ENCODE measurements at regions not wholly inside any gene's neighbourhood (a gene's known extent, or its start where the extent isn't known, plus 50 kb on each side); places are given as distances from the start of the nearest gene placed in this dataset.
"Not testable (repeated sequence)": the region's sequence is repeated elsewhere in the genome, so short reads cannot be mapped to it uniquely, and the experiment has no call there.

DNA sequence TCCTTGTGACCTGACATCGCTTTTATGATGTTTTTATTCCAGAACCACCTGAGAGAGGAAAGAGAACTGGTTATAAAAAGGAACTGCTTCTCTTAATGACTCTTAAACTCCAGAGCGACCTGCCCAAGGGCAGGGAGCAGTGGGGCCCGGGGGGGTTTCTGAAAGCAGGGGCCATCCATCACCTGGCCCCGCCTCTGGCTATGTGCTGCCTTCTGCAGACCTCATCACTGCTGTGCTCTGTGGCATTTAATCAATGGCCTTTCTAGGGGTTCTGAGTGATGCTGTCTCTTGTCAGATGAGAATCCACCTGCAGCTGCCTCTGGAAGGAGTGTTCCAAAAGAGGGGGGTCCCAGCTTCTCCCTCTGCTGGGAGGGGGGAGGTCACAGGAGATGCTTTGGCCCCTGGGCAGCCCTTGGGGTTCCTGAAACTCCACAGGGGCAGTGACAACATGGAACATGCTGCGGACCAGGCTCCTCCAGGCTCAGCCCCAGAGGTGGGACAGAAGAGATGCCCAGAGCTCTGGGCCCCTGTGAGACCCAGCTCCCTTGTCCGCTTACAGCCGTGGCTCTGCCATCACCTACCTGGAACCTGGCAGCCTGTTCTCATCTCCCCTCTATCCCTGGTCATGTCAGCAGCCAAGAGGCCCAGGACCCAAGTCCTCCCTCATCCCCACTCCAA lies 177.1 kb upstream of the SULF2 start:
- H3K9ac ChIP-seq, result no peak overlapping the region
- Mint-ChIP-seq H3K27ac (no peak overlapping the region), H3K4me1 (peaks cover 30% of the 10 kb centered on the region), H3K4me3 (no peak overlapping the region), H3K27me3 (ENCODE audit: insufficient read depth, low read depth) (peaks cover 11% of the 10 kb centered on the region), H3K36me3 (no peaks in the 10 kb centered on the region), H3K9me3 (no peaks in the 10 kb centered on the region)
- no peaks in the 10 kb centered on the region for H3K36me3 ChIP-seq
- no peak for TF ChIP-seq EZH2phosphoT487 (IDR thresholded peaks at IDR 0.05)
- no peak for TF ChIP-seq EZH2 (IDR thresholded peaks at IDR 0.05)
- TF ChIP-seq, protein P1, sequence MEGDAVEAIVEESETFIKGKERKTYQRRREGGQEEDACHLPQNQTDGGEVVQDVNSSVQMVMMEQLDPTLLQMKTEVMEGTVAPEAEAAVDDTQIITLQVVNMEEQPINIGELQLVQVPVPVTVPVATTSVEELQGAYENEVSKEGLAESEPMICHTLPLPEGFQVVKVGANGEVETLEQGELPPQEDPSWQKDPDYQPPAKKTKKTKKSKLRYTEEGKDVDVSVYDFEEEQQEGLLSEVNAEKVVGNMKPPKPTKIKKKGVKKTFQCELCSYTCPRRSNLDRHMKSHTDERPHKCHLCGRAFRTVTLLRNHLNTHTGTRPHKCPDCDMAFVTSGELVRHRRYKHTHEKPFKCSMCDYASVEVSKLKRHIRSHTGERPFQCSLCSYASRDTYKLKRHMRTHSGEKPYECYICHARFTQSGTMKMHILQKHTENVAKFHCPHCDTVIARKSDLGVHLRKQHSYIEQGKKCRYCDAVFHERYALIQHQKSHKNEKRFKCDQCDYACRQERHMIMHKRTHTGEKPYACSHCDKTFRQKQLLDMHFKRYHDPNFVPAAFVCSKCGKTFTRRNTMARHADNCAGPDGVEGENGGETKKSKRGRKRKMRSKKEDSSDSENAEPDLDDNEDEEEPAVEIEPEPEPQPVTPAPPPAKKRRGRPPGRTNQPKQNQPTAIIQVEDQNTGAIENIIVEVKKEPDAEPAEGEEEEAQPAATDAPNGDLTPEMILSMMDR (IDR thresholded peaks at IDR 0.05), result no peak
- H3K4me2 ChIP-seq, result no peak overlapping the region
- no peak overlapping the region for H3K27ac ChIP-seq
- no peaks in the 10 kb centered on the region for H4K20me1 ChIP-seq (ENCODE audit: low read depth)
- no peaks in the 10 kb centered on the region for H3F3A ChIP-seq (ENCODE audit: low read depth)
- H3K4me1 ChIP-seq, result no peaks in the 10 kb centered on the region
- no peaks in the 10 kb centered on the region for H3K27me3 ChIP-seq
- no peaks in the 10 kb centered on the region for H3K79me2 ChIP-seq (ENCODE audit: low read depth)
- no peak overlapping the region for H2AFZ ChIP-seq (replicated peaks)
- H3K9me3 ChIP-seq (ENCODE audit: low read depth), result no peaks in the 10 kb centered on the region
- no peak overlapping the region for H3K4me3 ChIP-seq
- no peak for DNase-seq (ENCODE audit: low spot score)

DNA sequence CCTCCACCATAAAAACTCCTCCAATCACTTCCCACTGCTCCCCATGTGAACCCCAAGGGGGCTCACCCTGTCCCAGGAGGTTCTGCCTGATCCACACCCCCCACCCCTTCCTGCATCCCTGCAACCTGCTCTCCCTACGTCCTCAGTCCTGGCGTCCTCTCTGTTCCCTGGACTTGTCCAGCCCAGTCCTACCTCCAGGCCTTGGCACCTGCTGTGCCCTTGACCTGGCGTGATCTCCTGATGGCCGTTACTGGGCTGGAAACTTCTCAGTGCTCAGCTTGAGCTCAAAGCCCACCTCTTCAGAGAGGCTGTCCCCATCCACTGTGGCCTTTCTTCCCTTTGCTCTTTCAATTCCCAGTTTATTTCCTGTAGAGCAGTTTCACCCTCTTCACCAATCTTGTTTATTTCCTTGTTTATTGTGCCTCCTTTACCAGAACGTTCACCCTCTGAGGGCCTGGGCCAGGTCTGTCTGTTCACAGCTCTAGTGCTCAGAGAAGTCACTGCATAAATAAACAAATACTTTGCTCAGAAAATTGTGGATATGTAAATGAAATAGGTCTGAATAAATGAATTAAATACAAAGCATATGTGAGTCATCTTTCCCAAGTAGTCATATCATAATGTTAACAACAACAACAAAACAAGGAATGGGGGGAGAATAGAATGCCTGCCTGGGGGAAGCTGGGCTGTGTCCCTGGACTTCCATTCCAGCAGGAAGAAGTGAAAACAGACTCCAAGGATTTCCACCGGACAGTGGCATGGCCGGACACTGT lies 175.7 kb upstream of the SULF2 start:
- no peak overlapping the region for H2AFZ ChIP-seq (replicated peaks)
- Mint-ChIP-seq H3K27me3 (ENCODE audit: insufficient read depth, low read depth) (peaks cover 11% of the 10 kb centered on the region), H3K9me3 (no peaks in the 10 kb centered on the region), H3K4me1 (peaks cover 44% of the 10 kb centered on the region), H3K36me3 (no peaks in the 10 kb centered on the region), H3K27ac (no peak overlapping the region), H3K4me3 (no peak overlapping the region)
- H3K9ac ChIP-seq, result no peak overlapping the region
- H3K4me2 ChIP-seq, result no peak overlapping the region
- no peaks in the 10 kb centered on the region for H3K79me2 ChIP-seq (ENCODE audit: low read depth)
- H3K4me1 ChIP-seq, result peaks cover 9% of the 10 kb centered on the region
- H3F3A ChIP-seq (ENCODE audit: low read depth), result no peaks in the 10 kb centered on the region
- no peaks in the 10 kb centered on the region for H3K9me3 ChIP-seq (ENCODE audit: low read depth)
- no peaks in the 10 kb centered on the region for H3K36me3 ChIP-seq
- H3K27ac ChIP-seq, result no peak overlapping the region
- no peaks in the 10 kb centered on the region for H4K20me1 ChIP-seq (ENCODE audit: low read depth)
- no peak overlapping the region for H3K4me3 ChIP-seq
- TF ChIP-seq EZH2phosphoT487 (IDR thresholded peaks at IDR 0.05) (no peak), EZH2 (IDR thresholded peaks at IDR 0.05) (no peak)
- TF ChIP-seq, protein P1 (IDR thresholded peaks at IDR 0.05), result no peak
- no peak for DNase-seq (ENCODE audit: low spot score)
- H3K27me3 ChIP-seq, result no peaks in the 10 kb centered on the region

DNA sequence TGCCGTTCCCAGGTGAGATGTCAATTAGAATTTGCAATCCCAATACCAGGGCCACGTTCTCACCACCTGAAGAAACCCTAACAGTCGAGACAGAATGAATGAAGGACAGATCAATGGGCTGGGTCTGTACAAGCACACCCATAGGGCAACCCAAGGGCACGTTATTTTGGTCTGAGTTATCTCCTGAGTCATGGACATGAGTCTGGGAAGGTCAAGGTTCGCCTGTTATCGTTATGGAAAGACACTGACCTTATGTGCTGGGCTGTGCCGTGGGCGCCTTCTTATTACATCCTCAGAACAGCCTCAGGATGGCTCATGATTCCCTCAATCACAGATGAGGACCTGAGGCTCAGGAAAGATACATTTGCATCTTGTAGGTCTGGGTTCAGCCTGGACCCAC lies 175.0 kb upstream of the SULF2 start:
- Mint-ChIP-seq H3K36me3 (no peaks in the 10 kb centered on the region), H3K27ac (no peak overlapping the region), H3K4me1 (peaks cover 51% of the 10 kb centered on the region), H3K27me3 (ENCODE audit: insufficient read depth, low read depth) (peaks cover 13% of the 10 kb centered on the region), H3K9me3 (no peaks in the 10 kb centered on the region), H3K4me3 (peak overlapping the region; percentile 28)
- Histone ChIP-seq H3K27ac (no peak overlapping the region), H3F3A (ENCODE audit: low read depth) (no peaks in the 10 kb centered on the region), H3K36me3 (no peaks in the 10 kb centered on the region), H4K20me1 (ENCODE audit: low read depth) (no peaks in the 10 kb centered on the region), H3K4me2 (no peak overlapping the region), H3K79me2 (ENCODE audit: low read depth) (no peaks in the 10 kb centered on the region), H2AFZ (replicated peaks) (no peak overlapping the region), H3K27me3 (no peaks in the 10 kb centered on the region), H3K9me3 (ENCODE audit: low read depth) (no peaks in the 10 kb centered on the region), H3K4me1 (peaks cover 9% of the 10 kb centered on the region), H3K9ac (no peak overlapping the region), H3K4me3 (no peak overlapping the region)
- TF ChIP-seq EZH2 (IDR thresholded peaks at IDR 0.05) (no peak), EZH2phosphoT487 (IDR thresholded peaks at IDR 0.05) (no peak)
- TF ChIP-seq, protein P1 (IDR thresholded peaks at IDR 0.05), result no peak
- no peak for DNase-seq (ENCODE audit: low spot score)

DNA sequence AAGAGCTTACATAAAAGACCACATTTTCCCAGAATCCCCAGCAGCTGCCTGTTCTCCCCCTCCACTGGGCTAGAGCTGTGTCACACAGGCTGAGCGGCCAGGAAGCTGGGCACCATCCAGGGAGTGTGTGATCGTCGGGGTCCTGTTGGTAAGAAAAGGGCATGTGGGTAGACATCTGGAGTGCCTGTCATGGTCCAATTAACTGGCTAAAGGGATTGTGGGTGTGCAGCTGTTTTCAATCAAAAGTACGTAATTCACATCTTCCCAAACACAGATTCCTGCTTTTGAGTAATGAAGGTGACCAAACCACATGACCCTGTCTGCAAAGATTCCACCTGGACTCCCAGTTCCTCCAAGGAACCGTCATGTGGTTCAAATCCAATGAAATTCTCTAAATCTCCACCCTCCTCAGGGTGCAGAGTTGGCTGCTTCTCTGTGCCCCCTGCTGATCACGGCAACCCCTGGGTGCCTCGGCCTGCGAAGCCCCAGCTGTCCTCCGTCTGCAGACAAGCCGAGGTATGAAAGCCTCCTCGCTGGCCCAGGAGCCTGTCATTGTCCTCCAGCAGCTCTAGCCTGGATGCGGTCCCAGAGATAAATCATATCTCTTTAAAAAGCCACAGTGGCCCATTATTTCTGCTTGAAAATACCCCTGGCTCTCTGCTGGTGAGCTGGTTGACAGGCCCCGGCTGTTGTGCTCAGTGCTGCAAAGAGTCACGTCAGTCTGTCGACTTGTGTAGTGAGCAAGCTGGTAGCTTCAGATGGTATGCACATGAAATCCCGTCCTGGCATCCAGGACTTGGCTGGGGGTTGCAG lies 172.9 kb upstream of the SULF2 start:
- not testable (repeated sequence) for H3K9ac ChIP-seq; H3K4me3 Mint-ChIP-seq; H3K36me3 ChIP-seq; H3K9me3 Mint-ChIP-seq; H3K79me2 ChIP-seq (ENCODE audit: low read depth); H3K27ac ChIP-seq; H3F3A ChIP-seq (ENCODE audit: low read depth); H3K4me1 ChIP-seq; H3K9me3 ChIP-seq (ENCODE audit: low read depth); H2AFZ ChIP-seq (replicated peaks); H3K27me3 ChIP-seq; H3K4me3 ChIP-seq; H3K4me2 ChIP-seq; DNase-seq (ENCODE audit: low spot score); H4K20me1 ChIP-seq (ENCODE audit: low read depth); H3K36me3 Mint-ChIP-seq
- Mint-ChIP-seq H3K4me1 (peaks cover 48% of the 10 kb centered on the region), H3K27ac (peak overlapping the region; percentile 46), H3K27me3 (ENCODE audit: insufficient read depth, low read depth) (peaks cover 17% of the 10 kb centered on the region)
